Right lobe of liver (tissue), 6 donors: ENCODE measurements at regions not wholly inside any gene's neighbourhood (a gene's known extent, or its start where the extent isn't known, plus 50 kb on each side); places are given as distances from the start of the nearest gene placed in this dataset.

Experiments used
- ATAC-seq, 4 donors: fragments of 200-7000 bp; cut with Tn5 transposase; one replicate each; pipeline ENCODE4 v1.9.1; 2020; ENCODE audit warnings: mild to moderate bottlenecking in 4 of 4, moderate library complexity in 4 of 4
- DNase-seq, 3 donors: peaks; one replicate each; pipeline ENCODE4 v3.0.0-alpha.2; 2020
- H3K27ac ChIP-seq, 3 donors: fragments of 200-600 bp; one replicate each; pipeline ENCODE4 v1.8.0; 2022
- H3K27me3 ChIP-seq, 2 donors: fragments of 200-600 bp; one replicate each; pipeline ENCODE4 v1.8.0; 2022
- H3K36me3 ChIP-seq, 4 donors: fragments of 200-600 bp; sonication (generic) in 1 of 4; one replicate each; pipeline versions ENCODE4 v1.5.1 to v1.8.0; 2017 to 2022; ENCODE audit warnings: control low read depth in 1 of 4
- H3K4me1 ChIP-seq, 4 donors: fragments of 200-600 bp; sonication (generic) in 1 of 4; one replicate each; pipeline versions ENCODE4 v1.5.1 to v1.8.0; 2017 to 2022; ENCODE audit warnings: control low read depth in 1 of 4
- H3K4me3 ChIP-seq, 3 donors: fragments of 200-600 bp; one replicate each; pipeline ENCODE4 v1.8.0; 2022
- H3K9me3 ChIP-seq, 4 donors: fragments of 200-600 bp; sonication (generic) in 1 of 4; one replicate each; pipeline versions ENCODE4 v1.5.1 to v1.8.0; 2017 to 2022; ENCODE audit warnings: control low read depth in 1 of 4
- POLR2A ChIP-seq: fragments of 450-650 bp; IDR thresholded peaks from one replicate; pipeline ENCODE4 v1.6.1; 2017; ENCODE audit warnings: antibody characterized with exemption, mild to moderate bottlenecking
- WGBS: methylation state at CpG from one replicate; pipeline ENCODE4 v1.1.6; 2018; ENCODE audit warnings: low coverage, low lambda C conversion rate; ENCODE audit not compliant: insufficient coverage; ENCODE audit errors: missing lambda C conversion rate; 5-methylcytosine and 5-hydroxymethylcytosine counted together
- intact Hi-C, 2 donors: fragments of 100-400 bp; cut with DNase I; formaldehyde crosslinking; loops; one replicate each; pipeline versions ENCODE4 v1.11.2 to v1.14.1; 2022
- TF ChIP-seq, protein P1 (sequence below), 4 donors: fragments of 200-600 bp in 3 of 4; fragments of 450-650 bp in 1 of 4; IDR thresholded peaks; one replicate each; pipeline versions ENCODE4 v1.5.1 to v1.8.0; 2016 to 2022; ENCODE audit warnings: antibody characterized with exemption in 4 of 4, mild to moderate bottlenecking in 2 of 4
- donor health status: DM: no; HTN: yes; CAD: no.
- donor health status: DM: no; HTN: no; CAD: no.
- donor health status: DM: no; HTN: no; CAD: no.
- donor health status: DM: no; HTN: yes; CAD: no.
- donor health status: DM: no; HTN: yes; CAD: no.

DNA sequence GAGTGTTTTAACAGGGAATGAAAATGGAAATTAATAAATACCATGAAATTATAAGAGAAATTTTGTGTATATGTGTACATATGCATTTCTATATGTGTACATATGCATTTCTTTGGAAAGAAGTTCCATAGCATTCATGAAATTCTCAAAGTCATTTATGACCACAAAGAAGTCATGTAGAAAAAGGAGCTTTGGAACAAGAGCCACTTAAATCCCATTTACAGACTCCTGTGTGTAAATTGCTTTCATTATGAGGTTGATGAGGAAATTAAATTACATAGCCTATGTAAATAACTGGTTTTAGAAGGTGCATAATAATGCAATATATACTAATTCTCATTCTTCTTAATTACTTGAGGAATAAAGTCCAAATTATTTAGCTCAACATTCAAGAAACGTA, 450.5 kb upstream of the SYT1 start:
- no peaks in the 10 kb centered on the region for H3K4me1 ChIP-seq
- TF ChIP-seq, protein P1, sequence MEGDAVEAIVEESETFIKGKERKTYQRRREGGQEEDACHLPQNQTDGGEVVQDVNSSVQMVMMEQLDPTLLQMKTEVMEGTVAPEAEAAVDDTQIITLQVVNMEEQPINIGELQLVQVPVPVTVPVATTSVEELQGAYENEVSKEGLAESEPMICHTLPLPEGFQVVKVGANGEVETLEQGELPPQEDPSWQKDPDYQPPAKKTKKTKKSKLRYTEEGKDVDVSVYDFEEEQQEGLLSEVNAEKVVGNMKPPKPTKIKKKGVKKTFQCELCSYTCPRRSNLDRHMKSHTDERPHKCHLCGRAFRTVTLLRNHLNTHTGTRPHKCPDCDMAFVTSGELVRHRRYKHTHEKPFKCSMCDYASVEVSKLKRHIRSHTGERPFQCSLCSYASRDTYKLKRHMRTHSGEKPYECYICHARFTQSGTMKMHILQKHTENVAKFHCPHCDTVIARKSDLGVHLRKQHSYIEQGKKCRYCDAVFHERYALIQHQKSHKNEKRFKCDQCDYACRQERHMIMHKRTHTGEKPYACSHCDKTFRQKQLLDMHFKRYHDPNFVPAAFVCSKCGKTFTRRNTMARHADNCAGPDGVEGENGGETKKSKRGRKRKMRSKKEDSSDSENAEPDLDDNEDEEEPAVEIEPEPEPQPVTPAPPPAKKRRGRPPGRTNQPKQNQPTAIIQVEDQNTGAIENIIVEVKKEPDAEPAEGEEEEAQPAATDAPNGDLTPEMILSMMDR (IDR thresholded peaks at IDR 0.05): no peak
- no peak for TF ChIP-seq POLR2A
- H3K36me3 ChIP-seq: no peaks in the 10 kb centered on the region
- no peaks in the 10 kb centered on the region for H3K27me3 ChIP-seq
- ATAC-seq: no peak
- H3K9me3 ChIP-seq: no peaks in the 10 kb centered on the region
- no peak overlapping the region for H3K4me3 ChIP-seq
- no peak overlapping the region for H3K27ac ChIP-seq
- DNase-seq: no peak
- WGBS: 89% methylated on average over 1 of the region's 1 CpG
- intact Hi-C loops: no loop called here

GRCh38 chr12:78418919-78419318, 445.7 kb upstream of the SYT1 start:
- Histone ChIP-seq H3K27me3 (no peaks in the 10 kb centered on the region), H3K27ac (no peak overlapping the region), H3K9me3 (no peaks in the 10 kb centered on the region), H3K4me1 (no peaks in the 10 kb centered on the region), H3K4me3 (no peak overlapping the region), H3K36me3 (no peaks in the 10 kb centered on the region)
- TF ChIP-seq, protein P1 (IDR thresholded peaks at IDR 0.05): no peak
- TF ChIP-seq POLR2A: no peak
- DNase-seq (no peak), ATAC-seq (no peak)
- intact Hi-C loops: no loop called here
- 64% methylated on average over 2 of the region's 2 CpGs for WGBS

DNA sequence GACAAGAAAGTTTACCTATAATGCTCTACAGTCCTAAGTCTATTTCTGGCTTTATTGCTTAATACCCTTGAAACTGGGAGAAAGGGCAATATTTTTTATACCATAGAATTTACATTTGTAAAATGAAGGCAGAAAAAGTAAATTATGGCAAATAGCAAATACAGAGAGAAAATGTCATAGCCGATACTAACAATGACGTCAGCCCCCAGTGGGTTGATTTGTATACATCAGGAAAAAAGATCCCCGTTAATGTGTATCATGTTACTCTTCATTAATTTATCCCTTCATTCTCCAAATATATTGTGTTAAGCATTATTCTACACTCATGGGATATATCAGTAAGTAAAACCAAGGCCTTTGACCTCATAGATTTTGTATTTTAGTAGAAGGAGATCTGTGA, 445.1 kb upstream of the SYT1 start:
- no peaks in the 10 kb centered on the region for H3K36me3 ChIP-seq
- 83% methylated on average over 3 of the region's 3 CpGs for WGBS
- no peaks in the 10 kb centered on the region for H3K27me3 ChIP-seq
- intact Hi-C loops: no loop called here
- H3K27ac ChIP-seq: no peak overlapping the region
- H3K9me3 ChIP-seq: no peaks in the 10 kb centered on the region
- no peak overlapping the region for H3K4me3 ChIP-seq
- H3K4me1 ChIP-seq: no peaks in the 10 kb centered on the region
- ATAC-seq (no peak), DNase-seq (no peak)
- TF ChIP-seq POLR2A: no peak
- TF ChIP-seq, protein P1 (IDR thresholded peaks at IDR 0.05): no peak

- Histone ChIP-seq H3K36me3 (no peaks in the 10 kb centered on the region), H3K27me3 (no peaks in the 10 kb centered on the region), H3K4me1 (no peaks in the 10 kb centered on the region), H3K4me3 (no peak overlapping the region), H3K27ac (no peak overlapping the region), H3K9me3 (no peaks in the 10 kb centered on the region)
- TF ChIP-seq POLR2A: no peak
- TF ChIP-seq, protein P1 (IDR thresholded peaks at IDR 0.05): no peak
- ATAC-seq: no peak
- intact Hi-C loops: no loop called here
- 64% methylated on average over 4 of the region's 4 CpGs for WGBS
- no peak for DNase-seq
Observed at GRCh38 chr12:78420991-78421390, 443.6 kb upstream of the SYT1 start.

- Histone ChIP-seq H3K4me1 (no peaks in the 10 kb centered on the region), H3K4me3 (no peak overlapping the region), H3K27ac (no peak overlapping the region), H3K36me3 (no peaks in the 10 kb centered on the region), H3K27me3 (no peaks in the 10 kb centered on the region), H3K9me3 (no peaks in the 10 kb centered on the region)
- ATAC-seq: no peak
- WGBS: 17% methylated on average over 2 of the region's 2 CpGs
- no peak for DNase-seq
- intact Hi-C loops: no loop called here
- no peak for TF ChIP-seq POLR2A
- TF ChIP-seq, protein P1 (IDR thresholded peaks at IDR 0.05): no peak
Observed at GRCh38 chr12:78430551-78430950, 434.0 kb upstream of the SYT1 start.
